Sigmoid colon (tissue), 6 donors: ENCODE measurements at regions not wholly inside any gene's neighbourhood (a gene's known extent, or its start where the extent isn't known, plus 50 kb on each side); places are given as distances from the start of the nearest gene placed in this dataset.

Source experiments
- DNase-seq: peaks from one replicate; pipeline ENCODE4 v3.0.0-alpha.2; 2019
- H3K27ac ChIP-seq, 4 donors: fragments of 200-600 bp; sonication (generic); one replicate each; pipeline ENCODE4 v1.5.1; 2016 to 2019; ENCODE audit warnings: mild to moderate bottlenecking in 1 of 4
- H3K27me3 ChIP-seq, 3 donors: fragments of 200-600 bp; sonication (generic); one replicate each; pipeline ENCODE4 v1.5.1; 2019; ENCODE audit warnings: mild to moderate bottlenecking in 1 of 3
- H3K36me3 ChIP-seq, 4 donors: fragments of 200-600 bp; sonication (generic); one replicate each; pipeline ENCODE4 v1.5.1; 2016 to 2019
- H3K4me1 ChIP-seq, 4 donors: fragments of 200-600 bp; sonication (generic); one replicate each; pipeline ENCODE4 v1.5.1; 2017 to 2019
- H3K4me3 ChIP-seq, 4 donors: fragments of 200-600 bp; sonication (generic); one replicate each; pipeline ENCODE4 v1.5.1; 2017 to 2019; ENCODE audit warnings: mild to moderate bottlenecking in 2 of 4, moderate library complexity in 1 of 4
- H3K9me3 ChIP-seq, 4 donors: fragments of 200-600 bp in 3 of 4; sonication (generic) in 3 of 4; one replicate each; pipeline versions ENCODE4 v1.5.1 to v1.6.1; 2013 to 2019
- CTCF ChIP-seq, 4 experiments: fragments of 450-650 bp in 3 of 4; fragments of 200-600 bp in 1 of 4; IDR thresholded peaks; one replicate each; pipeline ENCODE4 v1.5.1; 2016 to 2019; ENCODE audit warnings: antibody characterized with exemption in 4 of 4, mild to moderate bottlenecking in 3 of 4, moderate library complexity in 2 of 4
- EP300 ChIP-seq, 4 donors: sonication (generic); formaldehyde crosslinking; IDR thresholded peaks; one replicate each; pipeline ENCODE4 v1.6.1; 2017; ENCODE audit warnings: antibody characterized with exemption in 4 of 4
- POLR2A ChIP-seq, 2 donors: fragments of 450-650 bp; IDR thresholded peaks; one replicate each; pipeline ENCODE4 v1.6.1; 2016; ENCODE audit warnings: antibody characterized with exemption in 2 of 2, mild to moderate bottlenecking in 2 of 2, moderate library complexity in 2 of 2
- POLR2AphosphoS5 ChIP-seq, 4 donors: sonication (generic); formaldehyde crosslinking; IDR thresholded peaks; one replicate each; pipeline ENCODE4 v1.6.1; 2017; ENCODE audit warnings: antibody characterized with exemption in 4 of 4
- WGBS, 2 donors: extraction: QIAGEN DNeasy Blood & Tissue Kit; methylation state at CpG; one replicate each; pipeline ENCODE4 v1.1.7; 2013; 5-methylcytosine and 5-hydroxymethylcytosine counted together
- intact Hi-C: fragments of 100-400 bp; cut with DNase I; formaldehyde crosslinking; loops from one replicate; pipeline ENCODE4 v1.15.1; 2023
- donor health status: healthy with polysubstance abuse.
- donor health status: healthy.

- no peak for DNase-seq
- intact Hi-C loops: no loop called here
- H3K27me3 ChIP-seq: no peaks in the 10 kb centered on the region
- no peak overlapping the region for H3K27ac ChIP-seq
- no peaks in the 10 kb centered on the region for H3K9me3 ChIP-seq
- H3K36me3 ChIP-seq: no peaks in the 10 kb centered on the region
- H3K4me3 ChIP-seq: no peak overlapping the region
- WGBS, 2 donors: 42 to 73% methylated on average over 1 of the region's 1 CpG
- no peak for TF ChIP-seq POLR2A (IDR thresholded peaks at IDR 0.05)
- TF ChIP-seq POLR2AphosphoS5 (IDR thresholded peaks at IDR 0.05): no peak
- TF ChIP-seq CTCF (IDR thresholded peaks at IDR 0.05): no peak
- H3K4me1 ChIP-seq: peaks cover 0 to 50% (median 27%) of the 10 kb centered on the region in 4 donors
These were observed 105.4 kb upstream of the FHIT start for GRCh38 chr3:61356685-61357084.

- no peak for TF ChIP-seq CTCF (IDR thresholded peaks at IDR 0.05)
- TF ChIP-seq POLR2A (IDR thresholded peaks at IDR 0.05): no peak
- no peak for TF ChIP-seq POLR2AphosphoS5 (IDR thresholded peaks at IDR 0.05)
- TF ChIP-seq EP300 (IDR thresholded peaks at IDR 0.05): no peak
- intact Hi-C loops: no loop called here
- DNase-seq: no peak
- H3K36me3 ChIP-seq: no peaks in the 10 kb centered on the region
- H3K27me3 ChIP-seq: no peaks in the 10 kb centered on the region
- WGBS, 2 donors: 71 to 85% methylated on average over 1 of the region's 1 CpG
- no peak overlapping the region for H3K4me3 ChIP-seq
- H3K27ac ChIP-seq: peak overlapping the region in 3 of 4 donors; percentile 19 to 50 (median 32)
- H3K9me3 ChIP-seq: no peaks in the 10 kb centered on the region
- peaks cover 0 to 50% (median 27%) of the 10 kb centered on the region in 4 donors for H3K4me1 ChIP-seq
These were observed 106.7 kb upstream of the FHIT start for GRCh38 chr3:61357902-61358301.

- no peaks in the 10 kb centered on the region for H3K36me3 ChIP-seq
- intact Hi-C loops: no loop called here
- H3K27me3 ChIP-seq: no peaks in the 10 kb centered on the region
- H3K9me3 ChIP-seq: no peaks in the 10 kb centered on the region
- H3K4me1 ChIP-seq: peaks cover 0 to 50% (median 26%) of the 10 kb centered on the region in 4 donors
- 15 to 34% methylated on average over 2 of the region's 2 CpGs for WGBS, 2 donors
- H3K4me3 ChIP-seq: no peak overlapping the region
- DNase-seq: peak; percentile 90
- peak overlapping the region in 3 of 4 donors; percentile 19 to 50 (median 42) for H3K27ac ChIP-seq
- no peak for TF ChIP-seq CTCF (IDR thresholded peaks at IDR 0.05)
- TF ChIP-seq EP300 (IDR thresholded peaks at IDR 0.05): peak in 1 of 4 donors; percentile 13
- no peak for TF ChIP-seq POLR2A (IDR thresholded peaks at IDR 0.05)
- peak; percentile 65 to 90 (median 87) for TF ChIP-seq POLR2AphosphoS5 (IDR thresholded peaks at IDR 0.05)
These were observed 107.1 kb upstream of the FHIT start for GRCh38 chr3:61358364-61358763.

- no peak for DNase-seq
- no peak overlapping the region for H3K4me3 ChIP-seq
- 65 to 72% methylated on average over 3 of the region's 3 CpGs for WGBS, 2 donors
- TF ChIP-seq POLR2A (IDR thresholded peaks at IDR 0.05) (no peak), CTCF (IDR thresholded peaks at IDR 0.05) (no peak), POLR2AphosphoS5 (IDR thresholded peaks at IDR 0.05) (no peak), EP300 (IDR thresholded peaks at IDR 0.05) (no peak)
- no peaks in the 10 kb centered on the region for H3K36me3 ChIP-seq
- no peaks in the 10 kb centered on the region for H3K9me3 ChIP-seq
- intact Hi-C loops: no loop called here
- no peaks in the 10 kb centered on the region for H3K27me3 ChIP-seq
- H3K27ac ChIP-seq: peak overlapping the region in 1 of 4 donors; percentile 8
- H3K4me1 ChIP-seq: peaks cover 0 to 50% (median 23%) of the 10 kb centered on the region in 4 donors
These were observed 109.2 kb upstream of the FHIT start for GRCh38 chr3:61360297-61360965.

- no peaks in the 10 kb centered on the region for H3K9me3 ChIP-seq
- WGBS, 2 donors: 75 to 94% methylated on average over 2 of the region's 2 CpGs
These were observed 118.4 kb upstream of the FHIT start for GRCh38 chr3:61369678-61370077.

More at GRCh38 chr3:61369678-61370077, 118.4 kb upstream of the FHIT start:
- H3K4me3 ChIP-seq: no peak overlapping the region
- TF ChIP-seq CTCF (IDR thresholded peaks at IDR 0.05) (no peak), POLR2AphosphoS5 (IDR thresholded peaks at IDR 0.05) (no peak), POLR2A (IDR thresholded peaks at IDR 0.05) (no peak), EP300 (IDR thresholded peaks at IDR 0.05) (no peak)
- no peak overlapping the region for H3K27ac ChIP-seq
- intact Hi-C loops: no loop called here
- H3K36me3 ChIP-seq: no peaks in the 10 kb centered on the region
- DNase-seq: no peak
- no peaks in the 10 kb centered on the region for H3K27me3 ChIP-seq
- no peaks in the 10 kb centered on the region for H3K4me1 ChIP-seq
